ENCODE measurements at regions not wholly inside any gene's neighbourhood (a gene's known extent, or its start where the extent isn't known, plus 50 kb on each side); places are given as distances from the start of the nearest gene placed in this dataset.

DNA sequence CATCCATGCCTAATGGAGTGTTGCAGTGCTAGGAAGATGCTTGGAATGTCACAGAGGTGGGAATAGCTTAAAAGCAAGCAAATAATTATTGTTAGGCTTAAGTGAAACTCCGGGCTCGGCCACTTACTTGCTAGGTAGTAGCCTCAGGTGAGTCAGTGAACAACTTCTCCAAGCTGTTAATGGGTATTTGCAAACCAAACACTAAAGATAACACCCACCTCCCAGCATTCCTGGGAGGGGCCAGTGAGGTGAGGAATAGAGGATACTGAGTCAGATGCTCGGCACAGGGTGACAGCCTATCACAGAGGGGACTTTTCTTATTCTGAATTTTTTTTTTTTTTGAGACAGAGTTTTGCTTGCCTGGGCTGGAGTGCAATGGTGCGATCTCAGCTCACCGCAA lies 151.2 kb upstream of the RFLNA start:
- Histone ChIP-seq H3K4me2 (ENCODE audit: control insufficient read depth, extremely low read depth, insufficient read depth, low read depth, low read length) (no peak overlapping the region), H3K79me2 (ENCODE audit: control insufficient read depth, insufficient read depth, low read length) (no peaks in the 10 kb centered on the region), H3K36me3 (ENCODE audit: control insufficient read depth in 2 of 2, extremely low read depth in 1 of 2, insufficient read depth in 2 of 2, low read length in 2 of 2) (no peaks in the 10 kb centered on the region), H3K4me1 (ENCODE audit: control insufficient read depth, extremely low read depth, insufficient read depth, low read length) (no peaks in the 10 kb centered on the region), H3K9me1 (ENCODE audit: control insufficient read depth, extremely low read depth, insufficient read depth, low read length) (no peaks in the 10 kb centered on the region), H3K27me3 (ENCODE audit: control insufficient read depth, extremely low read depth, insufficient read depth, low read length) (no peaks in the 10 kb centered on the region), H3K9ac (ENCODE audit: control insufficient read depth, extremely low read depth, insufficient read depth, low read length) (no peak overlapping the region), H3K9me3 (ENCODE audit: control insufficient read depth, low read depth, low read length) (peaks cover 5% of the 10 kb centered on the region), H4K20me1 (ENCODE audit: control insufficient read depth, extremely low read depth, insufficient read depth, low read length) (no peaks in the 10 kb centered on the region), H3K27ac (ENCODE audit: control insufficient read depth, insufficient read depth, low read length) (no peak overlapping the region), H3K4me3 (ENCODE audit: control insufficient read depth in 2 of 3, extremely low read depth in 1 of 3, insufficient read depth in 2 of 3, low read depth in 1 of 3, low read length in 3 of 3) (no peak overlapping the region), H2AFZ (ENCODE audit: control insufficient read depth, low read length) (no peak overlapping the region)
- TF ChIP-seq, protein P1, sequence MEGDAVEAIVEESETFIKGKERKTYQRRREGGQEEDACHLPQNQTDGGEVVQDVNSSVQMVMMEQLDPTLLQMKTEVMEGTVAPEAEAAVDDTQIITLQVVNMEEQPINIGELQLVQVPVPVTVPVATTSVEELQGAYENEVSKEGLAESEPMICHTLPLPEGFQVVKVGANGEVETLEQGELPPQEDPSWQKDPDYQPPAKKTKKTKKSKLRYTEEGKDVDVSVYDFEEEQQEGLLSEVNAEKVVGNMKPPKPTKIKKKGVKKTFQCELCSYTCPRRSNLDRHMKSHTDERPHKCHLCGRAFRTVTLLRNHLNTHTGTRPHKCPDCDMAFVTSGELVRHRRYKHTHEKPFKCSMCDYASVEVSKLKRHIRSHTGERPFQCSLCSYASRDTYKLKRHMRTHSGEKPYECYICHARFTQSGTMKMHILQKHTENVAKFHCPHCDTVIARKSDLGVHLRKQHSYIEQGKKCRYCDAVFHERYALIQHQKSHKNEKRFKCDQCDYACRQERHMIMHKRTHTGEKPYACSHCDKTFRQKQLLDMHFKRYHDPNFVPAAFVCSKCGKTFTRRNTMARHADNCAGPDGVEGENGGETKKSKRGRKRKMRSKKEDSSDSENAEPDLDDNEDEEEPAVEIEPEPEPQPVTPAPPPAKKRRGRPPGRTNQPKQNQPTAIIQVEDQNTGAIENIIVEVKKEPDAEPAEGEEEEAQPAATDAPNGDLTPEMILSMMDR (optimal IDR thresholded peaks at IDR 0.05 in 1 of 3, IDR thresholded peaks at IDR 0.05 in 1 of 3, conservative IDR thresholded peaks at IDR 0.05 in 1 of 3; ENCODE audit: extremely low read depth in 1 of 3, insufficient read depth in 2 of 3, low read length in 3 of 3): no peak
- no peak for TF ChIP-seq EZH2 (IDR thresholded peaks at IDR 0.05; ENCODE audit: low read length)
- dilution Hi-C loops (cut with MboI; ENCODE audit: extremely low pct_ligation_motif_present, low sequenced_read_pairs): no loop called here
- no peak for FAIRE-seq
- no peak for DNase-seq (ENCODE audit: low read depth, low spot score)

DNA sequence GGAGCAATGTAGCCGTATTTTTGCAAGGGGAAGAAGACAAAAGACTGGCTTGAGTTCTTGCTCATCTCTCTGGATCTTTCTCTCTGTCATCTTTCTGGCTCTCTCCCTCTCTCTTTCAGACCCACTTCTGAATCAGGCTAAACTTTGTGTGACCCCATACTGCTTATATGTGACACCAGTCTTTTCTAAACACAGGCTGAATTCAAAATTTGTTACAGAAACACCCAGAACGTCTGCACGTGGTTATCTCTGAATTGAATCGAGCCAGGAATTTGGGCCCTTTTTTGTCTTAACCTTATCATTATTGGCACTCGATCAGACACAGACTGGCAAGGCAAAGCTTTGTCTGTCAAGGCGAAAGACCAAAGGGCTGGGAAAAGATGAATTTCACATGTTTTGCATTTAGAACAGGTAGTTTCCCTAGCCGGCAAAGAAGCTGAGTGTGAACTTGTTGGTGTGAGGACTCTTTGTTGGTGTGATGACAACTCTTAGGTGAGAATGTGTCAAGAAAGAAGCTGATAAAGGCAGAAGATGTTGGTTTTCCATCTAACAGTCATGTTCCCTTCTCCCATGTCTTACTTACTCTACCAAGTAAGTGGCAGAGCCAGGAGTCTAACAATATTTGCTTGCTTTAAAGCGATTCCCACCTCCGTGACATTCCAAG lies 150.2 kb upstream of the RFLNA start:
- H3K36me3 ChIP-seq (ENCODE audit: control insufficient read depth in 2 of 2, extremely low read depth in 1 of 2, insufficient read depth in 2 of 2, low read length in 2 of 2): no peaks in the 10 kb centered on the region
- no peak overlapping the region for H3K27ac ChIP-seq (ENCODE audit: control insufficient read depth, insufficient read depth, low read length)
- H3K9me3 ChIP-seq (ENCODE audit: control insufficient read depth, low read depth, low read length): peaks cover 5% of the 10 kb centered on the region
- dilution Hi-C loops (cut with MboI; ENCODE audit: extremely low pct_ligation_motif_present, low sequenced_read_pairs): no loop called here
- DNase-seq (ENCODE audit: low read depth, low spot score) (no peak), FAIRE-seq (no peak)
- no peaks in the 10 kb centered on the region for H3K9me1 ChIP-seq (ENCODE audit: control insufficient read depth, extremely low read depth, insufficient read depth, low read length)
- H3K9ac ChIP-seq (ENCODE audit: control insufficient read depth, extremely low read depth, insufficient read depth, low read length): no peak overlapping the region
- H3K4me3 ChIP-seq (ENCODE audit: control insufficient read depth in 2 of 3, extremely low read depth in 1 of 3, insufficient read depth in 2 of 3, low read depth in 1 of 3, low read length in 3 of 3): no peak overlapping the region
- peaks cover 2% of the 10 kb centered on the region for H3K27me3 ChIP-seq (ENCODE audit: control insufficient read depth, extremely low read depth, insufficient read depth, low read length)
- no peaks in the 10 kb centered on the region for H4K20me1 ChIP-seq (ENCODE audit: control insufficient read depth, extremely low read depth, insufficient read depth, low read length)
- H3K4me2 ChIP-seq (ENCODE audit: control insufficient read depth, extremely low read depth, insufficient read depth, low read depth, low read length): no peak overlapping the region
- no peaks in the 10 kb centered on the region for H3K4me1 ChIP-seq (ENCODE audit: control insufficient read depth, extremely low read depth, insufficient read depth, low read length)
- TF ChIP-seq EZH2 (IDR thresholded peaks at IDR 0.05; ENCODE audit: low read length): no peak
- TF ChIP-seq, protein P1 (optimal IDR thresholded peaks at IDR 0.05 in 1 of 3, IDR thresholded peaks at IDR 0.05 in 1 of 3, conservative IDR thresholded peaks at IDR 0.05 in 1 of 3; ENCODE audit: extremely low read depth in 1 of 3, insufficient read depth in 2 of 3, low read length in 3 of 3): no peak
- H2AFZ ChIP-seq (ENCODE audit: control insufficient read depth, low read length): no peak overlapping the region
- H3K79me2 ChIP-seq (ENCODE audit: control insufficient read depth, insufficient read depth, low read length): no peaks in the 10 kb centered on the region

All from keratinocyte (primary cell).